HG03095 (cell line): ENCODE measurements at regions not wholly inside any gene's neighbourhood (a gene's known extent, or its start where the extent isn't known, plus 50 kb on each side); places are given as distances from the start of the nearest gene placed in this dataset.
A peak's percentile ranks its signal among the peaks of the same experiment; 100 is the strongest.
"Not testable (repeated sequence)": the region's sequence is repeated elsewhere in the genome, so short reads cannot be mapped to it uniquely, and the experiment has no call there.

Experiments
- ATAC-seq: cut with Tn5 transposase; IDR thresholded peaks from one replicate; pipeline ENCODE4 v1.9.1; 2021; ENCODE audit warnings: moderate library complexity; ENCODE audit not compliant: unreplicated experiment

DNA sequence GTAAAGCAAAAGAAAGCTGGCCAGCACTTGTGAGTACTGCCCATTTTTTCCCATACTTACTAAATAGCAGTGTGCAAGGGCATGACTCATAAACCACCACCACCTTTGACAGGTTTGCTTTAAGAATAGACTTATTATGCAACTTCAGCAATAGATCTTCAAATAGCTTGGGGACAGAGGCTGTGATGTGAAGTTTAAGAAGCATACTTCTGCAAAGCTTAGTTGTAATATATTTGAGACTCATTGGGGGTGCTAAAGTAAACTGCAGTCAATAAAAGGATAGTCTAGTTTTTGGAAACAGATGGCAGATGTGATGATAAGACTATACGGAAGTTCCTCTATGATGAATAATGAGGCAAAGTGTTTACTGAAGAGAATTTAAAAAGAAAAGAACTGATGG lies 210.0 kb downstream of the PLA2G4A start:
- ATAC-seq: no peak

DNA sequence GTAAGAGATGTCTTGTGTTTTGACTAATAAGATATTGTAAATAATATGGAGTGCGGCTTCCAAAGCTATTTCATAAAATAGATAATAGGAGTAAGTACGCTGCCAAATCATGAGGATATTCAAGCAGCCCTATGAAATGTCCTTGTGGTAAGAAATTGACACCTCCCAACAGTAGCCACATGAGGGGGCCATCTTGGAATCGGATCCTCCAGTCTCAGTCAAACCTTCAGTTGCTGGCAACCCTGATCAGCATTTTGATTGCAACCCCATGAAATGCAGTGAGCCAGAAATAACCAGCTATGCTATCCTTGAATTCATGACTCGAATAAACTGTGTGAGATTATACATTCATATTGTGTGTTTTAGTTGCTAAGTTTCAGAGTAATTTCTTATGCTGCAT lies 212.4 kb downstream of the PLA2G4A start:
- ATAC-seq: no peak

DNA sequence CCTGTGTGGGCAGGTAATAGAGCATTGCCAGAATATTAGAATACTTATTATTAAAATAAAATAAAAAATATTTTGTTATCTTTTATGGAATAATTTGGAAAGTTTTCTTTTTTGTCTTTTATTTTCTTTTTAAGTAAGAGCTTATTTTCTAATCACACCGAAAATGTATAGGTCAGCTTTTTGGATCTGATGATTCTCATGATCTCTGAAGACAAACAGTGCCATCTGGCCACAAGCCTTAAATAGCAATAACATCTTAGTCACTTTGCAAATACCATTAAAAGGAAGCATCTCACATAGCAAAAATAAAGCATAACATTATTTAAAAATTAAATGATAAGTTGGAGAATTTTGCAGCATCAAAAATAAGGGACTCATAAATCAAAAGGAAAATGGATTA lies 213.8 kb downstream of the PLA2G4A start:
- ATAC-seq: no peak

DNA sequence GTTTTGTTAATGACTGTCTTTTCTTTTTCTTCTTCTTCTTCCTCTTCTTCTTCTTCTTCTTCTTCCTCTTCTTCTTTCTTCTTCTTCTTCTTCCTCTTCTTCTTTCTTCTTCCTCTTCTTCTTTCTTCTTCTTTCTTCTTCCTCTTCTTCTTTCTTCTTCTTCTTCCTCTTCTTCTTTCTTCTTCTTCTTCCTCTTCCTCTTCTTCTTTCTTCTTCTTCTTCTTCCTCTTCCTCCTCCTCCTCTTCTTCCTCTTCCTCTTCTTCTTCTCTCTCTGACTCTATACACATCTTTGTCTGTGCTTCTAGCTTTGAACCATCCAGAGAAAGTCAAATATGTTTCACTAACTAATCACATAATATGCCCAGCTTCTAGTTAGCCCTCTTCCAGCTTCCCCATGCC lies 214.7 kb downstream of the PLA2G4A start:
- not testable (repeated sequence) for ATAC-seq

DNA sequence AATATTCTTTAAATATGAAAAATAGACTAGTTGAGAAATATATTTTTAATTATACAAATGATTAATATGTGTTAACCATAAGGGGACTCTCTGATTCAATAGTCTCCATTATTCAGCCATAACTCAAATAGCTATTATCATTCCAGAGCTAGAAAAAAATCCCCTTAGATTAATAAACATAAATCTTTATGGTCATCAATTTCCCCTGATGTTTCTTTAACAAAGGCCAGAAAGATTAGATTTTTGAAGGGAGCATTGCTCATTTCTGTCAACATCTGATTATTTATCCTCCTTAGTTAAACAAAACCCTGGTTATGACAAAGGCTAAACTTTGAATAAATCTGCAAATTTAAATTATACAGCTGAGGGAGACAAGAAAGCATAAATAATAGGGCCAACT lies 215.7 kb downstream of the PLA2G4A start:
- no peak for ATAC-seq

DNA sequence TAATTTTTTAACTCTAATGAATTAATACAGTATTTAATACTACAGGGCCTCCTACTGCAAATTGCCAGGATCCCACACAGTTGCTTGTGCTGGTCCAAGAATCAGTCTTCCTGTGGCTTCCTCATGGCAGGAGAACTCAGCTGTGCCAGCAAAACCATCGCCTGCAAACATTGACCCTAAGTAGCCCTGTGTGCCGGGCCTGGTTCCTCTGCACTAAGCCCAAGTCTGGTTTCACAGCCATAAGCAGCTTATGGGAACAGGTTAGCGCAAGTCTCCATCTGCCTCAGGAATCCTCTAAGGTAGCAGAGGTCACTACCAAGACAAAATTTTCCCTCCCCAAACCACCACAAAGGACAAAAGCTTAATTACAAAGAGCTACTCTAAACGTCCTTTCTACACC lies 216.6 kb downstream of the PLA2G4A start:
- ATAC-seq: no peak

DNA sequence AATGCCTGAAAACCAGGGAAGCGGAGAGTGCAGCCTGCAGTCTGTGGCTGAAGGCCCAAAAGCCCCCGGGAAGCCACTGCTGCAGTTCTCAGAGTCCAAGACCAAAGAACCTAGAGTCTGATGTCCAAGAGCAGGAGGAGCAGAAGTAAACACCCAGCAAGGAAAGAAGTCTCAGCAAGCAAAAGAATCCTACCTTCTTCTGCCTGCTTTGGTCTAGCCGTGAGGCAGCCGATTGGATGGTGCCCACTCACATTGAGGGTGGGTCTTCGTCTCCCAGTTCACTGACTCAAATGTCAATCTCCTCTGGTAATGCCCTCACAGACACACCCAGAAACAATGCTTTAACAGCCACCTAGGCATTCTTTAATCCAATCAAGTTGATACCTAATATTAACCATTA lies 217.5 kb downstream of the PLA2G4A start:
- no peak for ATAC-seq

DNA sequence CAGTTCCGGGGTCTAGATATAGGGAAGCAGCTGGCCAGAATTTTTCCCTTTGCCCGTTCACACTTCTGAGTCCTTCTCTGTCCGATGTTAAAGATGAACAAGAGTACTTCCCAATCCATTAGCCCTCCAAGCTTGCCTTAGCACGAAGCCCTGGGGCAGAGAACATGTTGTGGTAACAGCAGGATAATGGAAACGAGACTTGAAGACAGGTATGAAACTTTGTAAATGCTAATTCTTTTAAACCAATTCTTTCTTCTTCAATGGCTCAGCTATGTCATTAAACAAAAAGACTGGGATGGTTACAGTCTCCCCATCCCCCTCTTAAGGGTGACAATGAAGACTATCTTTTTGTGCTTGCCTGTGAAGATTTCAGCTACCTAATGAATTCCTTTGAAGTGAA lies 218.5 kb downstream of the PLA2G4A start:
- no peak for ATAC-seq

DNA sequence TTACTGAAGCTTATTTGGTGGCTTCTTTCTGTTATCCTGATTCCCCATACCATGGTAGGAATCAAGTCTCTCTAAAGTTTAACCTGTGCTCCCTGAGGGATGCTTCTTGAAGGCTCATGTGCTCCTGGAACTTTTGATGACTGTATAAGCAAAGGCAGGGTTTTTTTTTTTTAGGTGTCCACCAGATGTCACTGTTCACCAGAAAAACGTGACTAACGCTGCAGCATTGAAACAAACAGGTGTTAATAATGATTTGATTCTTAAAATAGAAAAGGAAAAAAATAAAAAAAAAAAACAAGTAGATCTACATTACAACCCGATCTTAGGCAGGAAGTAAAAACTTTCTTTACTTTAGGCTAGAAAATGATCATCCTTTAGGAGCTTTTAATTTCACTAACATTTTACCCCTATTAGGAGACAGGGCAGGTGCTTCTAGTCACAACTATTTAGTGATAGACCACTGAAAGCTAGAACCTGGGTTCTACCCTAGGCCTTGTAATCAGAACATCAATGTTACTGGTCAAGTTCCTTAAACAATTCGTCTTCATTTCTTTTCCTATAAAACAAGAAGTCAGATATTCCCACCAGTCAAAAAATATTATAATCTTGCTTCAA lies 223.0 kb downstream of the PLA2G4A start:
- ATAC-seq: peak; percentile 78

DNA sequence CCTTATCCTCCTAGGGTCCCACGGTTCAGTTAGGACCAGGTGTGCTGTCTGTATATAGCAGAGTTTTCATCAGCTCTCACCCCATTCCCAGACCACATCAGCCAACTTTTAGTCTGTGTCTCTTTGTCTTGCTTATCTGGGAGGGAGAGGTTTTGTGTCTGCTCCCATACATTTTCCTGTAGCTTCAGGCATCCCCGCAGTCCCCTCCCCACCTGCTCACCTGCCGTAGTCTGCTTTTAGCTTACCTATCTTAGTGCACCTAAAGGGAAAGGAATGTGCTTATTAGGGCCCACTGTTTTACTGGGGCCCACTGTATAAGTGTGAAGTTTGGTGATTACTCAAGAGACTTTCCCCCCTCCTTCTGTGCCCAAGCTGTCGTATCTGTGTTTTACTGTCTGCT lies 225.1 kb downstream of the PLA2G4A start:
- no peak for ATAC-seq

DNA sequence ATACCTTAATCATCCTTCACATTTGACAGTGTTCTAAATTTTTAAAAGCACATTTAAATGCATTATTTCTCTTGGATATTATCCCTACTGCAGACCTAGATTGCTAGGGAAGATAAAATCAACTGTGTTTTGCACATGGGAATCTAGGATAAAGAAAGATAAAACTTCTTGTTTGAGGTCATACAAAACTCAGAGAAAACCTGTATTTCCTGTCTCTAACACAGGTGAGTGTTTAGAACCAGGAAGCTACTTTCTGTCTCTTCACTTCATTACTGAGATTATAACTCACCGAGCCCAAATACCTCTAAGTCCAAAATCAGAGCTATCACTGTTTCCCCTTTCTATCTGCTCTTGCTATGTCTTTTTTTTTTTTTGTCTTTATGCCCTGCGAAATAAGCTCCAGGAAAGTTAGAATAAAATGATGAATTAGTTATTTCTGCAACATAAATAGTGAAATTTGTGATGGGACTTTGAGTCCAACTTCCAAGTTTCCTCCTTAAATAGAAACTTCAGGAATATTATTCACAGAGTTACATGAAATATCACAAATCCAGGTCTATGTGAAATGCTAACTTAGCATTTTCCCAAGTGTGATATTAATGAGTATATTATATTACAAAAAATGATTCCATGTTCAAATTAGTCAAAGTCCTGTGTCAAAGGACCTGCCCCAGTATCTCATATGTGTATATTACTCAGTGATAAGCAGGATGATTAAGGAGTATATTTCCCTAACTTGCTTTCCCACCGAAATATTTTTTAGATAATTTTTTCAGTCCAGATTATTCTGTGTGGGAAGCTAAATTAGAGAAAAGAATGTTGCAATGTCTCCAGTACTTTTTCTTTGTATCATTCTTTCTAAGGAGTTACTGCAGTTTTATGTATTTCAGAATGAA lies 226.4 kb downstream of the PLA2G4A start:
- no peak for ATAC-seq

DNA sequence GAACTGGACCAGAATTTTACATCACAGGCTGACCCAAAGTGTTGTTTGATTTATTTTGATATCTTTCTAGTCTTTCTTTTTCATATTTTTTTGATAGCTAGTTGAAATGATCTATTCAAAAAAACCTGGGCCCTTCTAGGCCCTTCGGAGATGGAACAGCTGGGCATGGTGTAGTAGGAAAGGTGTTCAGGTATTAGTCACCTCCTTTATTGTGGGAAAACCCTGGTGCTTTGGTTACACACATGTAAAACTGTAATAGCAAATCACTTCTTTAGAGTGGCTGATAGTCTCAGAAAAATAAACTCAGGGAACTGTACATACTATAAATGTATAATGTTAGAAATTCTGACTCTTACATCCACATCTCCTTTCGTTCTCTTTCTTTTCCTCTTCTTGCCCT lies 234.5 kb downstream of the PLA2G4A start:
- no peak for ATAC-seq

DNA sequence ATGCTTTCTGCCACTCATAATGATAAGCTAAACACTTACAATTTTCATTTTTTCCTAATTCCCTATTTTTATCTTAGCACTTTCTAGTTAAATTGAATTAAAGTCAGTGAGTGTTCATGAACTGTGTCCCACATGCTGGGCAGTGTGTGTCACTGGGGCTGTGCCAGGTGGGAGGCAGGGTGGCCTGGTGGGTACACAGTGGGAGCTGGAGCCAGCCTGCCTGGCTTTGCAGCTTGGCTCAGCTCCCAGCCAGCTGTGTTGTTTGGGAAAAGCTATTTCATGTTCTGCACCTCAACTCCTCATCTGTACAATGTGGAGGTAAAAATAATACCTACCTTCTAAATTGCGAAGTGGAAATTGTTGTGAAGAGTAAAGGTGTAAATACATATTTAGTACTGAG lies 238.4 kb downstream of the PLA2G4A start:
- no peak for ATAC-seq

DNA sequence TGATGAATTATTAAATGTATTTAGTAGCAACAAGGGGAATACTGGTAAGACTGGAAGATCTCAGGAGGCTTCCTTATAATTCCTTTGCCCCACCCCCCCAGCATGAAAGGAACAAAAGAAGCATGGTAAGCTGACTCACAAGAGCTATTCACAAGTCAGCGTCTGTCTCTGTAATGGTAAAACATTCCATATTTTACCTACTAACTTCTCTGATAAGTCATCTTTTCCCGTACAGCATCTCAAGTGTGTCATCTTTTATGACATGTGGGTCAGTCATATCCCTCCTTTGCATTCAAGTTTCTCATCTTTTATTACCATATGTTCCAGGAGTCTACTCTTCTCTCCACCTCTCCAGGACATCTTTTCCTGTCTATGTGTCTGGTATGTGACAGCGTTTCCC lies 241.3 kb downstream of the PLA2G4A start:
- ATAC-seq: no peak

DNA sequence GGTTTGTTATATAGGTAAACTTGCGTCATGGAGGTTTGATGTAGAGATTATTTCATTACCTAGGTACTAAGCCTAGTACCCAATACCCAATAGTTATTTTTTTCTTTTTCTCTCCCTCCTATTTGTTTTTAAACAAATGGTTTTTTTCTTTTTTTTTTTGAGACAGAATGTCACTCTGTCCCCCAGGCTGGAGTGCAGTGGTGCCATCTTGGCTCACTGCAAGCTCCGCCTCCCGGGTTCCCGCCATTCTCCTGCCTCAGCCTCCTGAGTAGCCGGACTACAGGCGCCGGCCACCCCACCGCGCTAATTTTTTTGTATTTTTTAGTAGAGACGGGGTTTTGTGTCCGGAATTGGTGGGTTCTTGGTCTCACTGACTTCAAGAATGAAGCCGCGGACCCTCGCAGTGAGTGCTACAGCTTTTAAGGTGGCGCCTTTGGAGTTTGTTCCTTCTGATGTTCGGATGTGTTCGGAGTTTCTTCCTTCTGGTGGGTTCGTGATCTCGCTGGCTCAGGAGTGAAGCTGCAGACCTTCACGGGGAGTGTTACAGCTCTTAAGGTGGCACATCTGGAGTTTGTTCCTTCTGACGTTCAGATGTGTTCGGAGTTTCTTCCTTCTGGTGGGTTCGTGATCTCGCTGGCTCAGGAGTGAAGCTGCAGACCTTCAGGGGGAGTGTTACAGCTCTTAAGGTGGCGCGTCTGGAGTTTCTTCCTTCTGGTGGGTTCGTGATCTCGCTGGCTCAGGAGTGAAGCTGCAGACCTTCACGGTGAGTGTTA lies 243.7 kb downstream of the PLA2G4A start:
- not testable (repeated sequence) for ATAC-seq

DNA sequence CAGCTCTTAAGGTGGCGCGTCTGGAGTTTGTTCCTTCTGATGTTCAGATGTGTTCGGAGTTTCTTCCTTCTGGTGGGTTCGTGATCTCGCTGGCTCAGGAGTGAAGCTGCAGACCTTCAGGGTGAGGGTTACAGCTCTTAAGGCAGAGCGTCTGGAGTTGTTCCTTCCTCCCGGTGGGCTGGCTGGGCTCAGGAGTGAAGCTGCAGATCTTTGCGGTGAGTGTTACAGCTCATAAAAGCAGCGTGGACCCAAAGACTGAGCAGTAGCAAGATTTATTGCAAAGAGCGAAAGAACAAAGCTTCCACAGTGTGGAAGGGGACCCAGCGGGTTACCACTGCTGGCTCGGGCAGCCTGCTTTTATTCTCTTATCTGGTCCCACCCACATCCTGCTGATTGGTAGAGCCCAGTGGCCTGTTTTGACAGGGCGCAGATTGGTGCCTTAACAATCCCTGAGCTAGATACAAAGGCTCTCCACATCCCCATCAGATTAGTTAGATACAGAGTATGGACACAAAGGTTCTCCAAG lies 244.3 kb downstream of the PLA2G4A start:
- ATAC-seq: not testable (repeated sequence)

DNA sequence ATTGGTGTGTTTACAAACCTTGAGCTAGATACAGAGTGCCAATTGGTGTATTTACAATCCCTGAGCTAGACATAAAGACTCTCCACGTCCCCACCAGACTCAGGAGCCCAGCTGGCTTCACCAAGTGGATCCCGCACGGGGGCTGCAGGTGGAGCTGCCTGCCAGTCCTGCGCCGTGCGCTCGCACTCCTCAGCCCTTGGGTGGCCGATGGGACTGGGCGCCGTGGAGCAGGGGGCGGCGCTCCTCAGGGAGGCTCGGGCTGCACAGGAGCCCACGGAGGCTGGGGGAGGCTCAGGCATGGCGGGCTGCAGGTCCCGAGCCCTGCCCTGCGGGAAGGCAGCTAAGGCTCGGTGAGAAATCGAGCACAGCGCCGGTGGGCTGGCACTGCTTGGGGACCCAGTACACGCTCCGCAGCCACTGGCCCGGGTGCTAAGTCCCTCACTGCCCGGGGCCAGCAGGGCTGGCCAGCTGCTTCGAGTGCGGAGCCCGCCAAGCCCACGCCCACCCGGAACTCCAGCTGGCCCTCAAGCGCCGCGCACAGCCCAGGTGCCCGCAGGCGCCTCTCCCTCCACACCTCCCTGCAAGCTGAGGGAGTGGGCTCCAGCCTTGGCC lies 245.0 kb downstream of the PLA2G4A start:
- not testable (repeated sequence) for ATAC-seq

DNA sequence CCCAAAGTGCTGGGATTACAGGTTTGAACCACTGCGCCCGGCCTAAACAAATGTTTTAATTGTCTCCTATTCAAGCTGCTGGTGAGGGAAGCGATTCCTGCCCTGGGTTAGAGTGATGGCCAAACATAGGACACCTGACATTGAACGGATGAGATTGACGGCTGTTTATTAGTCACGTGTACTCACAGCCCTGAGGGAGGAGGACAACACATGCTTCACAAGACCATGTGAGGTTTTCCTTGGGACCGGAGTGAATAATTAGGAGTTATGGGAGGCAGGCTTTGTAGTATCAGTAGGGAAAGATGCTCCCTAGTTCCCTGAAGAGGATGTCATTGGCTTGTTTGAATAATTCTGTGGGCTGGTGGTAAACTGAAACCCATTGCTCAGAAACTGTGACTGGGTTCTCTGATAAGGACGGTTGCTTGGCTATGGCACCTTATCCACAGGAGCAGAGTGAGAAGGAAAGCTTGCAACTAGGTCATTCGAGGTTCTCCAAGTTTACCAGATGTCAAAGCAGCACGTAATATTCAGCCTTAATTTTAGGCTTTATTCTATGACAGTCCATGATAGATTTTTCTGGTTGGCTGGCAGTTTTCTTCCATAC lies 245.8 kb downstream of the PLA2G4A start:
- ATAC-seq: no peak

DNA sequence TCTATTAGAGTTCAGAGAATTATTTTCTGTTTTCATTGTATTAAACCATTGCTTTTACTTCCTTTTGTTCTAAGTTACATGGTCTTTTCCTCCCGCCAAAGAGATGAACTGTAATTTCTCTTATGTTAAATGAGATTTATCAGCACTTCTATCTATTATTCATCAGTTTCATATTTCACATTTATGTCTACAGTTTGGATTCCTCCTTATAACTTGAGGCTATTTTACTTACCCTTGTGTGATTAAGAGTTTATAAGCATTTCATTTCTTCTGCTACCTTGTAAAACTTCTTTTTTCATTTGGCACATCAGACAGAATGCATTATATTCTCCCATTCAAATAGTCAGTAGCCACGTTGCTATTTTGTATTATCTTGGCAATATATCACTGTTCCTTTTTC lies 248.2 kb downstream of the PLA2G4A start:
- ATAC-seq: no peak

DNA sequence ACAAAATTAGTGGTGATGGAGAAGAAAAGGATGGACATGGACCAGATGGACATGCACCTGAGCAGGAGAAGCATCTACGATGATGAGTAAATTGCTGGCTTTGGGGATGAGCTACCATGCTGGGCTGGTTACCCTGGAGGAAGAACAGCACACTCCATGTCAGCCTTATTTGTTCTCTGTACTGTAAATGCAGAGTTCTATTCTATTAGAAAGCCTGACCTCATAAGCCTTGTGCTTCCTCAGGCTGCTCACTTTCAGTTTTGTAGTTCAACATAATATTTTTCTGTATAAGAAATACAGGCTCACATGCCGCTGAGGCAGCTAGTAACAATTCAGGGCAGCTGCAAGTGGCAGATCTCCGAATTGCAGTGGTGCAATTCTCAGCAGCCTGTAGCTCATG lies 249.6 kb downstream of the PLA2G4A start:
- ATAC-seq: no peak

DNA sequence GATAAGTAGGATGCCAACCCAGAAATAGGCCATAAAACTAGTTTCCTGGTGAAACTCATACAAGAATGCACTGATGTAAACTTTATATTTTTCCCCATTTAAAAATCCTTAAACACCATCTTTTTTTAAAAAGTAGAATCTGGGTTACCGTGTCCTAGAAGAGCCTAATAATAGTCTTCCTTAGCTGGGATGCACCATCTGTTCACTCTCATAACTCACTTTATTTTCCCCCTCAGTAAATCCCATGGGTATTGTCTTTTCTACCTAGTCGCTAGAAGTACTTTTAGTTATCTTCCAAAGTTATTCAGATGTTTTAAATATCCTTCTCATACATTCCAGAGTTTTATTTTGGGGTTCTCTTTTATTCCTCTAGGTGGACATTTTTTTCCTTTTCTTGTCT lies 250.2 kb downstream of the PLA2G4A start:
- ATAC-seq: no peak
